Dermis blood vessel endothelial cell (primary cell): ENCODE measurements at regions not wholly inside any gene's neighbourhood (a gene's known extent, or its start where the extent isn't known, plus 50 kb on each side); places are given as distances from the start of the nearest gene placed in this dataset.
"Not testable (repeated sequence)": the region's sequence is repeated elsewhere in the genome, so short reads cannot be mapped to it uniquely, and the experiment has no call there.

Source experiments
- DNase-seq: peaks from one replicate; pipeline ENCODE4 v3.0.0; 2010

GRCh38 chr13:80680786-80681366, 339.9 kb upstream of the SPRY2 start:
- no peak for DNase-seq

- DNase-seq: no peak
These were observed 338.5 kb upstream of the SPRY2 start for GRCh38 chr13:80679423-80679822.

- DNase-seq: no peak
These were observed 336.3 kb upstream of the SPRY2 start for GRCh38 chr13:80677227-80677626.

GRCh38 chr13:80675442-80675841, 334.5 kb upstream of the SPRY2 start:
- not testable (repeated sequence) for DNase-seq

GRCh38 chr13:80671773-80672172, 330.8 kb upstream of the SPRY2 start:
- no peak for DNase-seq

- no peak for DNase-seq
These were observed 328.2 kb upstream of the SPRY2 start for GRCh38 chr13:80669112-80669511.

GRCh38 chr13:80668452-80668851, 327.5 kb upstream of the SPRY2 start:
- DNase-seq: no peak

- no peak for DNase-seq
These were observed 326.0 kb upstream of the SPRY2 start for GRCh38 chr13:80666782-80667552.

- DNase-seq: no peak
These were observed 324.9 kb upstream of the SPRY2 start for GRCh38 chr13:80665792-80666333.

GRCh38 chr13:80664950-80665349, 324.0 kb upstream of the SPRY2 start:
- DNase-seq: peak; percentile 42

- DNase-seq: no peak
These were observed 322.9 kb upstream of the SPRY2 start for GRCh38 chr13:80663788-80664187.

- DNase-seq: no peak
These were observed 317.8 kb upstream of the SPRY2 start for GRCh38 chr13:80658705-80659104.

- DNase-seq: no peak
These were observed 315.6 kb upstream of the SPRY2 start for GRCh38 chr13:80656512-80656904.

GRCh38 chr13:80655778-80656511, 315.0 kb upstream of the SPRY2 start:
- no peak for DNase-seq

GRCh38 chr13:80654638-80655249, 313.8 kb upstream of the SPRY2 start:
- peak; percentile 32 for DNase-seq

- no peak for DNase-seq
These were observed 308.3 kb upstream of the SPRY2 start for GRCh38 chr13:80649274-80649673.

- peak; percentile 35 for DNase-seq
These were observed 301.7 kb upstream of the SPRY2 start for GRCh38 chr13:80642641-80643040.

GRCh38 chr13:80633251-80633650, 292.3 kb upstream of the SPRY2 start:
- no peak for DNase-seq

- peak; percentile 87 for DNase-seq
These were observed 289.8 kb upstream of the SPRY2 start for GRCh38 chr13:80630685-80631121.

GRCh38 chr13:80618781-80619180, 277.9 kb upstream of the SPRY2 start:
- DNase-seq: no peak

- no peak for DNase-seq
These were observed 271.9 kb upstream of the SPRY2 start for GRCh38 chr13:80612804-80613203.

- no peak for DNase-seq
These were observed 270.4 kb upstream of the SPRY2 start for GRCh38 chr13:80611310-80611709.

- DNase-seq: no peak
These were observed 264.8 kb upstream of the SPRY2 start for GRCh38 chr13:80605716-80606115.
